22Rv1 (cell line): ENCODE measurements at regions not wholly inside any gene's neighbourhood (a gene's known extent, or its start where the extent isn't known, plus 50 kb on each side); places are given as distances from the start of the nearest gene placed in this dataset.

ENCODE experiments used
- CTCF ChIP-seq: fragments of 450-650 bp; IDR thresholded peaks from 2 replicates; pipeline ENCODE4 v1.5.1; 2017; ENCODE audit warnings: mild to moderate bottlenecking
- ZFX ChIP-seq: fragments of 450-650 bp; IDR thresholded peaks from 2 replicates; pipeline ENCODE4 v1.6.1; 2017; ENCODE audit warnings: antibody characterized with exemption, borderline replicate concordance

- TF ChIP-seq CTCF = no peak
- no peak for TF ChIP-seq ZFX
These were observed 257.2 kb upstream of the CHAC2 start for GRCh38 chr2:53510401-53510800.
